ENCODE measurements at regions not wholly inside any gene's neighbourhood (a gene's known extent, or its start where the extent isn't known, plus 50 kb on each side); places are given as distances from the start of the nearest gene placed in this dataset.

DNA sequence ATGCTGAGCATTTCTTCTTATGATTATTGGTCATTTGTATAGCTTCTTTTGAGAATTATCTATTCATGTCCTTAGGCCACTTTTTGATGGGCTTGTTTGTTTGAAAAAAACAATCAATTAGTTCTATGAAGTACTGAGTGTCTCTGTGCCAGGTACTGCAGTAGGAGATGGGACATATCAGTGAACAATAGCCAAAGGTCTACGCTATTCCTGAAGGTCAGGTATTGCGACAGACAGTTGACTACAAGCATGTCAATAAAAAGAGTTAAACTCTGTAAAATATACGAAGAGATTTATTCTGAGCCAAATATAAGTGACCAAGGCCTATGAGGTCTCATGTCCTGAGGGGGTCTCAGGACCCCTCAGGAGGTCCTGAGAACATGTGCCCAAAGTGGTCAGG, 122.1 kb upstream of the NFE2L3 start:
- 100% methylated on average over 3 of the region's 3 CpGs for WGBS (ENCODE audit: insufficient coverage)
- no peak overlapping the region for H3K4me3 ChIP-seq (ENCODE audit: control insufficient read depth in 1 of 2, extremely low read depth in 1 of 2, low read length in 1 of 2)
- H3K9me3 Mint-ChIP-seq: no peaks in the 10 kb centered on the region
- no peak for DNase-seq
- ATAC-seq (replicated peaks in 1 of 4): no peak
- no peak overlapping the region for H3K27ac Mint-ChIP-seq
- no peaks in the 10 kb centered on the region for H3K36me3 ChIP-seq (ENCODE audit: control insufficient read depth in 2 of 2, extremely low read depth in 1 of 2, insufficient read depth in 1 of 2, low read length in 1 of 2)
- peaks cover 21 to 22% of the 10 kb centered on the region in 2 donors for H3K27me3 Mint-ChIP-seq
- no peaks in the 10 kb centered on the region for H3K9me3 ChIP-seq
- POLR2A ChIA-PET: no interaction called here
- H3K27ac ChIP-seq (ENCODE audit: low read length): no peak overlapping the region
- no peak overlapping the region for H3K4me3 Mint-ChIP-seq
- no peaks in the 10 kb centered on the region for H3K4me1 Mint-ChIP-seq
- no peaks in the 10 kb centered on the region for H3K4me1 ChIP-seq (ENCODE audit: control insufficient read depth in 1 of 2, extremely low read depth in 1 of 2, insufficient read depth in 2 of 2, low read length in 2 of 2)
- H3K27me3 ChIP-seq (replicated peaks in 1 of 2; ENCODE audit: control insufficient read depth in 2 of 2, extremely low read depth in 1 of 2, insufficient read depth in 2 of 2, low read length in 1 of 2): peaks cover 0 to 9% of the 10 kb centered on the region in 2 experiments
- CTCF ChIA-PET: no interaction called here
- H3K36me3 Mint-ChIP-seq: no peaks in the 10 kb centered on the region

DNA sequence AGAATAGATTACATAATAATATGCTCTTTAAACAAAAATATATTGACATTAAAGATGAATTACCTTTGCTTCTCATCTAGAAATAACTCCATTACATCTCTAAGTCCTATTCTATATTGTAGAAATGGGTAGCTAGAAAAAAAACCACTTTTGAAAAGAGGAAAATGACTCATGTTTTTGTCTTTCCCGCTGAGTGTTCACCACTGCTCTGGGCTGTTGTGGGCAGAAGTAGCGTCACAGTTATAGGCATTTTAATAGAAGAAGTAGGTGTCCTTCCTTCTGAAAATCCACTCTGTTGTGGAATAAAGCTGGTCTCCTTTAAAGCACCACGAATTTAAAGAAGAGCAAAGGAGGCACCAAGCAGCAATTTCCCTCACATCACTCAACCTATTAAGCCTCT, 117.6 kb upstream of the NFE2L3 start:
- no peak overlapping the region for H3K27ac Mint-ChIP-seq
- H3K9me3 Mint-ChIP-seq: no peaks in the 10 kb centered on the region
- no peak overlapping the region for H3K4me3 Mint-ChIP-seq
- H3K27me3 ChIP-seq (replicated peaks in 1 of 2; ENCODE audit: control insufficient read depth in 2 of 2, extremely low read depth in 1 of 2, insufficient read depth in 2 of 2, low read length in 1 of 2): peaks cover 0 to 13% of the 10 kb centered on the region in 2 experiments
- ATAC-seq (replicated peaks in 1 of 4): no peak
- H3K4me1 Mint-ChIP-seq: peaks cover 7 to 10% (median 8%) of the 10 kb centered on the region in 3 donors
- no peaks in the 10 kb centered on the region for H3K36me3 ChIP-seq (ENCODE audit: control insufficient read depth in 2 of 2, extremely low read depth in 1 of 2, insufficient read depth in 1 of 2, low read length in 1 of 2)
- DNase-seq: no peak
- no peaks in the 10 kb centered on the region for H3K36me3 Mint-ChIP-seq
- H3K27ac ChIP-seq (ENCODE audit: low read length): no peak overlapping the region
- no peaks in the 10 kb centered on the region for H3K9me3 ChIP-seq
- H3K4me3 ChIP-seq (ENCODE audit: control insufficient read depth in 1 of 2, extremely low read depth in 1 of 2, low read length in 1 of 2): no peak overlapping the region
- WGBS (ENCODE audit: insufficient coverage): 41% methylated on average over 2 of the region's 3 CpGs
- ChIA-PET POLR2A (no interaction called here), CTCF (no interaction called here)
- peaks cover 18 to 40% of the 10 kb centered on the region in 2 donors for H3K27me3 Mint-ChIP-seq
- H3K4me1 ChIP-seq (ENCODE audit: control insufficient read depth in 1 of 2, extremely low read depth in 1 of 2, insufficient read depth in 2 of 2, low read length in 2 of 2): peaks cover 0 to 3% of the 10 kb centered on the region in 2 experiments

DNA sequence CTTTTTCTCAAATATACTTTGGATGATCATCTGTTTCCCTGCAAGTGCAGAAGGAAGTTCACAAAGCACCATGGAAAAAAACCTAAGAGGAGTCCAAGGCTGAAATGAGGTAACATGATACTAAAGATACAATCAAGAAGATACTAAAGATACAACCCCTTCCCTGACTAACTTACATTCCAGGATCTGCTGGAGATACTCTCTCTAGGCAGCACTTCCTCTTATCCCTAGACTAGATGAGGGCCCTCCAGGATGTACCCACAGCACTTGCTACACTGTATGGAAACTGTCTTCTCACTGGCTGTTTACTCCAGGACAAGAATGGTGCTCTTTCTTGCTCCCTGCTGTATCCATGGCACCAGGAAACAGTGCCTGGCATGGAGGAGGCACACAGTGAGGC, 116.4 kb upstream of the NFE2L3 start:
- peaks cover 22 to 47% of the 10 kb centered on the region in 2 donors for H3K27me3 Mint-ChIP-seq
- H3K4me3 Mint-ChIP-seq: no peak overlapping the region
- ATAC-seq (replicated peaks in 1 of 4) (no peak), DNase-seq (no peak)
- no peaks in the 10 kb centered on the region for H3K9me3 Mint-ChIP-seq
- peaks cover 0 to 18% of the 10 kb centered on the region in 2 experiments for H3K27me3 ChIP-seq (replicated peaks in 1 of 2; ENCODE audit: control insufficient read depth in 2 of 2, extremely low read depth in 1 of 2, insufficient read depth in 2 of 2, low read length in 1 of 2)
- ChIA-PET CTCF (no interaction called here), POLR2A (no interaction called here)
- H3K4me1 ChIP-seq (ENCODE audit: control insufficient read depth in 1 of 2, extremely low read depth in 1 of 2, insufficient read depth in 2 of 2, low read length in 2 of 2): peaks cover 0 to 3% of the 10 kb centered on the region in 2 experiments
- no peaks in the 10 kb centered on the region for H3K36me3 ChIP-seq (ENCODE audit: control insufficient read depth in 2 of 2, extremely low read depth in 1 of 2, insufficient read depth in 1 of 2, low read length in 1 of 2)
- no peaks in the 10 kb centered on the region for H3K36me3 Mint-ChIP-seq
- H3K27ac ChIP-seq (ENCODE audit: low read length): no peak overlapping the region
- no peak overlapping the region for H3K27ac Mint-ChIP-seq
- H3K4me1 Mint-ChIP-seq: peaks cover 7 to 10% (median 8%) of the 10 kb centered on the region in 3 donors
- H3K4me3 ChIP-seq (ENCODE audit: control insufficient read depth in 1 of 2, extremely low read depth in 1 of 2, low read length in 1 of 2): no peak overlapping the region
- H3K9me3 ChIP-seq: no peaks in the 10 kb centered on the region

DNA sequence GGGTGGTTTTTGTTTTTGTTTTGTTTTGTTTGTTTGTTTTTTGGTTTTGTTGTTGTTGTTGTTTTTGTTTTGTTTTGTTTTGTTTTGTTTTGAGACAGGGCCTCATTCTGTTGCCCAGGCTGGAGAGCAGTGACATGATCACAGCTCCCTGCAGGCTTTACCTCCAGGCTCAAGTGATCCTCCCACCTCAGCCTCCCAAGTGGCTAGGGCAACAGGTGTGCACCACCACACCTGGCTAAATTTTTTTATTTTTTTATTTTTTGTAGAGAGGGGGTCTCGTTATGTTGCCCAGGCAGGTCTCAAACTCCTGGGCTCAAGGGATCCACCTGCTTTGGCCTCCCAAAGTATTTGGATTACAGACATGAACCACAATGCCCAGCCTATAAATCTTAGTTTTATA, 115.9 kb upstream of the NFE2L3 start:
- ATAC-seq (replicated peaks in 1 of 4) (no peak), DNase-seq (no peak)
- Histone ChIP-seq H3K4me3 (ENCODE audit: control insufficient read depth in 1 of 2, extremely low read depth in 1 of 2, low read length in 1 of 2) (no peak overlapping the region), H3K27ac (ENCODE audit: low read length) (no peak overlapping the region), H3K9me3 (no peaks in the 10 kb centered on the region), H3K4me1 (ENCODE audit: control insufficient read depth in 1 of 2, extremely low read depth in 1 of 2, insufficient read depth in 2 of 2, low read length in 2 of 2) (peaks cover 0 to 3% of the 10 kb centered on the region in 2 experiments), H3K36me3 (ENCODE audit: control insufficient read depth in 2 of 2, extremely low read depth in 1 of 2, insufficient read depth in 1 of 2, low read length in 1 of 2) (no peaks in the 10 kb centered on the region), H3K27me3 (replicated peaks in 1 of 2; ENCODE audit: control insufficient read depth in 2 of 2, extremely low read depth in 1 of 2, insufficient read depth in 2 of 2, low read length in 1 of 2) (peaks cover 0 to 18% of the 10 kb centered on the region in 2 experiments)
- H3K36me3 Mint-ChIP-seq: no peaks in the 10 kb centered on the region
- H3K9me3 Mint-ChIP-seq: no peaks in the 10 kb centered on the region
- H3K4me1 Mint-ChIP-seq: peaks cover 7 to 10% (median 8%) of the 10 kb centered on the region in 3 donors
- WGBS (ENCODE audit: insufficient coverage): no CpG with 5 or more reads among the region's 1 CpG
- CTCF ChIA-PET: no interaction called here
- H3K4me3 Mint-ChIP-seq: no peak overlapping the region
- no peak overlapping the region for H3K27ac Mint-ChIP-seq
- H3K27me3 Mint-ChIP-seq: peaks cover 16 to 43% of the 10 kb centered on the region in 2 donors
- POLR2A ChIA-PET: no interaction called here

DNA sequence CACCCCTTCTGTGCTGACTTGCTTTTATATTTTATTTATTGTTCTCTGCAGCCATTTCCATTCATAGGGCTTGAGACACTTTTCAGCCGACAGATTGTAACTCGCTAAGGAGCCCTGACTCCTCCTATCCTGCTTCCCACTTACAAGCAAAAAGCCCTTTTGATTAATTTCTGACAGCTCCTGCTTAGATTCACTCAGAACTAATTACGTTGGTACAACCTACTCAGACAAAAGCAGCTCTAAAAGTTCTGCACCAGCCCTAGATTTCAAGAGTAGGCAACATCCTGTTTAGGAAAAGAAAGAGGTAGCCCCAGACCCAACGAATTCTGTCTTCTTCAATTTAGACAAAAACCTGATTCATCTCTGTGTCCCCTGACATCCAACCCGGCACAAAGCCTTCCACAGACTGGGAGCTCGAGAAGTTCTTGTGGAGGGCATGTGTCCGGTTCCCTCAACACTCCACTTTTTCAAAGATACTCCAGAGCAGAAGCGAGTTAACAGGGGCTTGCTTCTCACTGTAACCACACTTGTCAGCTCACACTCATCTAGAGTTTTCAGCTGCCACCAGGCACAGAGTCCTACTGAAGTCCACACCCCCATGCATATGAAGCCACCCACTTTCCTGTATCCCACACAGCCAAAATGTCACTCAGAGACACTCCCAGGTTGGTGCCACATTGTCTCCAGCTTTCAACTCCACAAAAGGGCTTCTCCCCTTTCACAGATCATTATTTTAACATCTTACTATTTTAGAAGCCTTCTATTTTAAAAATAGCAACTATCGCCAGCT, 113.6 kb upstream of the NFE2L3 start:
- Mint-ChIP-seq H3K36me3 (no peaks in the 10 kb centered on the region), H3K9me3 (no peaks in the 10 kb centered on the region), H3K4me1 (peaks cover 7 to 10% (median 8%) of the 10 kb centered on the region in 3 donors), H3K27me3 (peaks cover 12 to 45% of the 10 kb centered on the region in 2 donors), H3K27ac (no peak overlapping the region), H3K4me3 (peak overlapping the region in 1 of 3 donors; percentile 61)
- H3K4me3 ChIP-seq (ENCODE audit: control insufficient read depth in 1 of 2, extremely low read depth in 1 of 2, low read length in 1 of 2): peak overlapping the region in 1 of 2 donors; percentile 15
- H3K4me1 ChIP-seq (ENCODE audit: control insufficient read depth in 1 of 2, extremely low read depth in 1 of 2, insufficient read depth in 2 of 2, low read length in 2 of 2): peaks cover 0 to 3% of the 10 kb centered on the region in 2 experiments
- CTCF ChIA-PET: interaction anchor here in 1 of 2 donors (1.2 kb wide), 1 partner anchor 146 kb away, joined by 4 read pairs; no protein-coding TSS in a partner anchor
- no peak overlapping the region for H3K27ac ChIP-seq (ENCODE audit: low read length)
- no peaks in the 10 kb centered on the region for H3K9me3 ChIP-seq
- no peaks in the 10 kb centered on the region for H3K36me3 ChIP-seq (ENCODE audit: control insufficient read depth in 2 of 2, extremely low read depth in 1 of 2, insufficient read depth in 1 of 2, low read length in 1 of 2)
- WGBS (ENCODE audit: insufficient coverage): 37% methylated on average over 7 of the region's 9 CpGs
- peaks cover 0 to 14% of the 10 kb centered on the region in 2 experiments for H3K27me3 ChIP-seq (replicated peaks in 1 of 2; ENCODE audit: control insufficient read depth in 2 of 2, extremely low read depth in 1 of 2, insufficient read depth in 2 of 2, low read length in 1 of 2)
- POLR2A ChIA-PET: interaction anchor here in 1 of 2 donors (0.5 kb wide), 1 partner anchor 26 kb away, joined by 3 read pairs; no protein-coding TSS in a partner anchor
- ATAC-seq (replicated peaks in 1 of 4) (peak in 1 of 4 experiments; percentile 47), DNase-seq (no peak)

DNA sequence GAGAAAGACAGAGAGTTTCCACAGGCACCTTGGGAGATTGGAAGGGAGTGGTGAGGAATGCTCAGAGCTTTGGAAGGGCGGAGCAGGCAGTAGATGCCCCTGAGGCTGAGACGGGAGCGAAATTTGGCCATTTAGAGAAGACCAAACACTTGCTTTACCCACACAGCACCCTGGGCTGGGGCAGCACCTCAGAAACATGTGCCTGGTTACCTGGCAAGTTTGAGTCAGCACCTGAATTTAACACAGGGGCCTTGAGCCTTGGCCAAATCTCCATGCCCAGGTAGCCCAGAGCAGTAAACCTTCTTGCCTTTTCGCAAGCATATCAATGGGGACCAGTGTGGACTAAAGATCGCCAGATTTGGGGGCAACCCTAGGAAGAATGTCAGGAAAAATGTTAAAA, 111.9 kb upstream of the NFE2L3 start:
- Histone ChIP-seq H3K27me3 (replicated peaks in 1 of 2; ENCODE audit: control insufficient read depth in 2 of 2, extremely low read depth in 1 of 2, insufficient read depth in 2 of 2, low read length in 1 of 2) (peaks cover 0 to 23% of the 10 kb centered on the region in 2 experiments), H3K27ac (ENCODE audit: low read length) (no peak overlapping the region), H3K36me3 (ENCODE audit: control insufficient read depth in 2 of 2, extremely low read depth in 1 of 2, insufficient read depth in 1 of 2, low read length in 1 of 2) (no peaks in the 10 kb centered on the region), H3K4me1 (ENCODE audit: control insufficient read depth in 1 of 2, extremely low read depth in 1 of 2, insufficient read depth in 2 of 2, low read length in 2 of 2) (peaks cover 0 to 3% of the 10 kb centered on the region in 2 experiments), H3K4me3 (ENCODE audit: control insufficient read depth in 1 of 2, extremely low read depth in 1 of 2, low read length in 1 of 2) (no peak overlapping the region), H3K9me3 (no peaks in the 10 kb centered on the region)
- Mint-ChIP-seq H3K4me3 (no peak overlapping the region), H3K36me3 (no peaks in the 10 kb centered on the region), H3K27me3 (peaks cover 21 to 50% of the 10 kb centered on the region in 2 donors), H3K4me1 (peaks cover 7 to 10% (median 8%) of the 10 kb centered on the region in 3 donors), H3K9me3 (no peaks in the 10 kb centered on the region), H3K27ac (no peak overlapping the region)
- ChIA-PET CTCF (no interaction called here), POLR2A (no interaction called here)
- WGBS (ENCODE audit: insufficient coverage): 94% methylated on average over 3 of the region's 5 CpGs
- no peak for DNase-seq
- no peak for ATAC-seq (replicated peaks in 1 of 4)
